Skin epidermis (tissue), 12 donors: ENCODE measurements at regions not wholly inside any gene's neighbourhood (a gene's known extent, or its start where the extent isn't known, plus 50 kb on each side); places are given as distances from the start of the nearest gene placed in this dataset.

Experiments
- H3K27ac ChIP-seq, 21 experiments: fragments of 200-600 bp; sonication (generic) in 11 of 21; one replicate each; pipeline ENCODE4 v1.5.0; 2020; ENCODE audit warnings: mild to moderate bottlenecking in 3 of 21, inconsistent platforms in 2 of 21, moderate library complexity in 2 of 21
- H3K4me3 ChIP-seq, 7 experiments: fragments of 200-600 bp; sonication (generic) in 2 of 7; one replicate each; pipeline ENCODE4 v1.5.0; 2020; ENCODE audit warnings: inconsistent platforms in 2 of 7, mild to moderate bottlenecking in 2 of 7, moderate library complexity in 1 of 7

- Histone ChIP-seq H3K27ac (no peak overlapping the region), H3K4me3 (no peak overlapping the region)
These were observed 594.4 kb upstream of the UBE2E2 start for GRCh38 chr3:22608721-22609120.

- no peak overlapping the region for H3K27ac ChIP-seq
- H3K4me3 ChIP-seq, result no peak overlapping the region
These were observed 594.0 kb upstream of the UBE2E2 start for GRCh38 chr3:22609139-22609538.

- Histone ChIP-seq H3K27ac (no peak overlapping the region), H3K4me3 (no peak overlapping the region)
These were observed 590.2 kb upstream of the UBE2E2 start for GRCh38 chr3:22612927-22613326.

- H3K27ac ChIP-seq, result no peak overlapping the region
- no peak overlapping the region for H3K4me3 ChIP-seq
These were observed 587.3 kb upstream of the UBE2E2 start for GRCh38 chr3:22615790-22616189.

- Histone ChIP-seq H3K4me3 (no peak overlapping the region), H3K27ac (no peak overlapping the region)
These were observed 585.8 kb upstream of the UBE2E2 start for GRCh38 chr3:22617372-22617771.

- Histone ChIP-seq H3K4me3 (no peak overlapping the region), H3K27ac (no peak overlapping the region)
These were observed 582.6 kb upstream of the UBE2E2 start for GRCh38 chr3:22620498-22620897.

- no peak overlapping the region for H3K27ac ChIP-seq
These were observed 581.8 kb upstream of the UBE2E2 start for GRCh38 chr3:22621205-22621809.

GRCh38 chr3:22627993-22628499 lies 575.1 kb upstream of the UBE2E2 start:
- H3K27ac ChIP-seq, result no peak overlapping the region
- no peak overlapping the region for H3K4me3 ChIP-seq

More at GRCh38 chr3:22621205-22621809, 581.8 kb upstream of the UBE2E2 start:
- H3K4me3 ChIP-seq, result no peak overlapping the region

GRCh38 chr3:22632536-22632935 lies 570.6 kb upstream of the UBE2E2 start:
- H3K4me3 ChIP-seq, result no peak overlapping the region
- no peak overlapping the region for H3K27ac ChIP-seq

GRCh38 chr3:22634433-22634832 lies 568.7 kb upstream of the UBE2E2 start:
- no peak overlapping the region for H3K4me3 ChIP-seq
- H3K27ac ChIP-seq, result no peak overlapping the region

GRCh38 chr3:22659651-22660475 lies 543.3 kb upstream of the UBE2E2 start:
- no peak overlapping the region for H3K4me3 ChIP-seq
- no peak overlapping the region for H3K27ac ChIP-seq

- H3K27ac ChIP-seq, result no peak overlapping the region
- H3K4me3 ChIP-seq, result no peak overlapping the region
These were observed 542.5 kb upstream of the UBE2E2 start for GRCh38 chr3:22660606-22661005.

GRCh38 chr3:22661121-22661700 lies 541.9 kb upstream of the UBE2E2 start:
- no peak overlapping the region for H3K27ac ChIP-seq
- no peak overlapping the region for H3K4me3 ChIP-seq

GRCh38 chr3:22665528-22665927 lies 537.6 kb upstream of the UBE2E2 start:
- Histone ChIP-seq H3K4me3 (no peak overlapping the region), H3K27ac (no peak overlapping the region)

GRCh38 chr3:22666736-22667135 lies 536.4 kb upstream of the UBE2E2 start:
- Histone ChIP-seq H3K4me3 (no peak overlapping the region), H3K27ac (no peak overlapping the region)

GRCh38 chr3:22671848-22672247 lies 531.3 kb upstream of the UBE2E2 start:
- no peak overlapping the region for H3K4me3 ChIP-seq
- no peak overlapping the region for H3K27ac ChIP-seq

- H3K4me3 ChIP-seq, result no peak overlapping the region
- no peak overlapping the region for H3K27ac ChIP-seq
These were observed 518.4 kb upstream of the UBE2E2 start for GRCh38 chr3:22684739-22685138.

- Histone ChIP-seq H3K27ac (no peak overlapping the region), H3K4me3 (no peak overlapping the region)
These were observed 517.5 kb upstream of the UBE2E2 start for GRCh38 chr3:22685597-22685996.

GRCh38 chr3:22691407-22691806 lies 511.7 kb upstream of the UBE2E2 start:
- H3K27ac ChIP-seq, result no peak overlapping the region
- H3K4me3 ChIP-seq, result no peak overlapping the region

GRCh38 chr3:22691856-22692628 lies 511.1 kb upstream of the UBE2E2 start:
- Histone ChIP-seq H3K4me3 (no peak overlapping the region), H3K27ac (no peak overlapping the region)
